Left colon (tissue), 2 donors: ENCODE measurements at regions not wholly inside any gene's neighbourhood (a gene's known extent, or its start where the extent isn't known, plus 50 kb on each side); places are given as distances from the start of the nearest gene placed in this dataset.

Experiments used
- ATAC-seq: fragments of 200-7000 bp; cut with Tn5 transposase; one replicate; pipeline ENCODE4 v1.9.1; 2020; ENCODE audit warnings: mild to moderate bottlenecking, moderate library complexity
- DNase-seq, 2 donors: peaks; one replicate each; pipeline ENCODE4 v3.0.0-alpha.2; 2020
- intact Hi-C, 2 donors: fragments of 100-400 bp; cut with DNase I in 1 of 2; cut with micrococcal nuclease in 1 of 2; formaldehyde crosslinking; loops; one replicate each; pipeline versions ENCODE4 v1.11.2 to v1.14.0; 2022; cut with DNase I, micrococcal nuclease
- donor health status: DM: no; HTN: no; CAD: no.
- donor health status: DM: yes; HTN: yes; CAD: no.

GRCh38 chr14:23827100-23827892 is 126.3 kb upstream of the DHRS4 start:
- intact Hi-C loops, result no loop called here
- ATAC-seq (no peak), DNase-seq (no peak)

DNA sequence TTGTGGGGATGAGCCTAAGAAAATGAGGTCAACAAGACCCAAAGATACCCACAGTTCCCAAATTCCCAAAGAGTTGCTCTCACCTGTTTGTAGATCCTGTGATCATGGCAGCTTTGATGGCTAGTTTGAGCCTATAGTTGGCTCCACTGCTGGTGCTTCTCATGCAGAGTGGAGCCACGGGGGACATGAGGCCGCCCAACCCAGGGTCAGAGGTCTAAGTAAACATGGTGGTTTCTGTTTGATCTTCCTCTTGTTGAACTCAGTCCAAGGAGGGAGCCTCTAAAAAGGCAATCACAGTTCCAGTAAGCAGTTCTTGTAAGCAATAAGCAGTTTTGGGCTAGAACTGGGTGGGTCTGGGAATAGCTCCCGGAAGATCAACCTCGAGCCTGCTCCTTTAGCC is 125.6 kb upstream of the DHRS4 start:
- intact Hi-C loops, result no loop called here
- ATAC-seq (peak; percentile 54), DNase-seq (no peak)

GRCh38 chr14:23828616-23829015 is 125.0 kb upstream of the DHRS4 start:
- DNase-seq, result no peak
- intact Hi-C loops, result no loop called here
- no peak for ATAC-seq

DNA sequence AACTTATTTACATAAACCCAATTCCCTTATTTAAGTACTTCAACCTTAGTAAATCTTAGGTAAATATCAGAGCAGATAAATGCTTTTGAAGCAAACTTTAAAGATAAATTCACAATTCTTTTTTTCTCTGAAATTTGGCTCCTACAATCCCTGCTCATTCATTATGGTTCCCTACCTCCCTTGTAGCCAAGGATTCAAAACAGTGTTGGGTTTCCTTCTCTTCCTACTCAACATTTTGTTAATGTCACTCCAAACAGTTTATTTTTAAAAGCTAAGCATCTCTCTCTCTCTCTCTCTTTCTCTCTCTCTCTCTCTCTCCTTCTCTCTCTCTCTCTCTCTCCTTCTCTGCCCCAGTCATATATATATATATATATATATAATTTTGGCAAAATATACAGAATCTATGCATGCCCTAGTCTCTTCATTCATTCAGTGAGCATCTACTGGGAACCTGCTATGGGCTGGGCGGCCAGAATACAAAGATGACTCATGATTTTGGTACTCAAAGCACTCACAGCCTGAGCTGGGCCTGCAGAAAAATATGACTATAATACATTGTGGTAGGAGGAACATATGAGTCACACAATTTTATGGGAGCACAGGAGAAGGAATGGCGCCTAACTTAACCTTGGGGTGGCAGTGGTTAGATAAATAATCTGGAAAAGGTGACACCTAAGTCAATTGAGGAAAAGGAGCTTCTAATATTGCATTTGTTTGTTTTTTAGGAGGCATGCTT is 123.7 kb upstream of the DHRS4 start:
- intact Hi-C loops, result no loop called here
- DNase-seq (peak; percentile 14 to 64), ATAC-seq (peak; percentile 94)

GRCh38 chr14:23831596-23831995 is 122.0 kb upstream of the DHRS4 start:
- no peak for ATAC-seq
- DNase-seq, result no peak
- intact Hi-C loops, result no loop called here

- DNase-seq (peak in 1 of 2 donors; percentile 11), ATAC-seq (peak; percentile 42)
- intact Hi-C loops, result no loop called here
These were observed 91.9 kb upstream of the DHRS4 start for GRCh38 chr14:23861666-23862065.

DNA sequence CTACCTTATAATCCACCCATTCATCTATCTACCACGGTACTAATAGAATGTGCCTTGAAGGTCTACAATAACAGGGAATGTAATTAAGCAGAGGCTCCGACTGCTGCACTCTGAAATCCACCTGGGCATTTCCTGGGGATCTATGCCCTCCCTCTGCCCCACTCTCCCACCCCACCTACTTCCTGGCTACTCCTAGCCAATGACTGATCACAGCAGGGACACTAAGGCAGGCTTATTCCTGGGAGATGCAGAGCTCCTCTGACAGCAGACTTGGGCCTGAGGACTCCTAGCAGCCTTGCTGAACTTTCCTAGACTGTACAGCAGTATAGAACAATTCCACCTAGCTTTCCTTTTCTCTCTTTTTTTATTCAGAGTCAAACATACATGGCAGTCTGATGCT is 91.1 kb upstream of the DHRS4 start:
- intact Hi-C loops, result no loop called here
- DNase-seq (no peak), ATAC-seq (no peak)

- ATAC-seq (no peak), DNase-seq (no peak)
- intact Hi-C loops, result no loop called here
These were observed 89.7 kb upstream of the DHRS4 start for GRCh38 chr14:23863836-23864235.

DNA sequence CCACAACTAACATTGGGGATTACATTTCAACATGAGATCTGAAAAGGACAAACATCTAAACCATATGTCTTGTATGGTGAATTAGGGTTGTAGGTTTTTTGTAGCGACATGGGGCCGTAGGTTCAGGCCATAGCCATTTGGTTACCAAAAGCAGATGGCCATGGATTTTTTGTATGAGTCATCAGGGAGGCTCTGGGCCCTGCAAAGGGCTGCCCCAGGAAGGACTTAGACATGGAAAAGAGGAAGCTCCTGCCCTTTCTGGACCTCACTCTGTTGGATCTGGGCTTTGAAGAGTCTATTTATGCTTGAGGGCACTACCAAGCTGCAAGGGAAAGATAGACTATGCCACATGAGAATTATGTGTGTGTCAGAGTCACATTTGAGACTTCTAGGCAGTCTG is 89.3 kb upstream of the DHRS4 start:
- ATAC-seq (no peak), DNase-seq (no peak)
- intact Hi-C loops, result no loop called here

- no peak for DNase-seq
- ATAC-seq, result no peak
- intact Hi-C loops, result no loop called here
These were observed 88.7 kb upstream of the DHRS4 start for GRCh38 chr14:23864861-23865260.

DNA sequence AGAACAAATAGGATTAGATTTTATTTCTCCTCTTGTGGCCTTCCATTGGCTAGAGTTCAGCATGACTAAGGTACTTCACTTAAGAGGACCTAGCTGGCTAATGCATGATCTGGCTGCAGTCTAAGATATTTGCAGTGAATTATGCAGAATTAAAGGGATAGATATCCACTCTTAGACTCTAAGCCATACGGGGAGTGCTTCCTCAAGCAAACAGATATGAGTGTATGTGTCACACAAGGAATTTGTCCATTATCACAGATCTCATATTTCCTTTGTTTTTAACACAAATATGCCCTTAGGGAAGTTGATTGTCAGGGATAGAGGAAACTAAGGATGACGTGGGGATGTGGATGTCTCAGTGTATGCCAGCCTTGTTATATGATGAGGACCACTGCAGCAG is 88.1 kb upstream of the DHRS4 start:
- intact Hi-C loops, result no loop called here
- ATAC-seq (no peak), DNase-seq (no peak)

DNA sequence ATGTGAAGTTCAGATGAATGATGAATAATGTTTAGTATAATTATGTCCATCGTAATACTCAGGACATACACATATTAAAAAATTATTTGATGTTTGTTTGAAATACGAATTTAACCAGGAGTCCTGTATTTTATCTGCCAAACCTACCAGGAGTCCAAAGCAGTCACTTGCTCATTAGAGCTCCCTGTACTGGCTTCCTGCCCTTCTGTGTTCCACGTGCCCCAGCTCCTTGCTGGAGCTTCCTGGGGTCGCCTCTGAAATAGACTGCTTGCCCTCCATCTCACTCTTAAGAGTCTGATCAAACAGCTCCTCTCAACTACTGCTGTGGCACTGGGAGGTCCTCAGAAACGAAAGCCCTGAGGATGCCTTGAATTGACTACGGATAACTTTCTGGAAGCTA is 87.3 kb upstream of the DHRS4 start:
- no peak for ATAC-seq
- no peak for DNase-seq
- intact Hi-C loops, result no loop called here

DNA sequence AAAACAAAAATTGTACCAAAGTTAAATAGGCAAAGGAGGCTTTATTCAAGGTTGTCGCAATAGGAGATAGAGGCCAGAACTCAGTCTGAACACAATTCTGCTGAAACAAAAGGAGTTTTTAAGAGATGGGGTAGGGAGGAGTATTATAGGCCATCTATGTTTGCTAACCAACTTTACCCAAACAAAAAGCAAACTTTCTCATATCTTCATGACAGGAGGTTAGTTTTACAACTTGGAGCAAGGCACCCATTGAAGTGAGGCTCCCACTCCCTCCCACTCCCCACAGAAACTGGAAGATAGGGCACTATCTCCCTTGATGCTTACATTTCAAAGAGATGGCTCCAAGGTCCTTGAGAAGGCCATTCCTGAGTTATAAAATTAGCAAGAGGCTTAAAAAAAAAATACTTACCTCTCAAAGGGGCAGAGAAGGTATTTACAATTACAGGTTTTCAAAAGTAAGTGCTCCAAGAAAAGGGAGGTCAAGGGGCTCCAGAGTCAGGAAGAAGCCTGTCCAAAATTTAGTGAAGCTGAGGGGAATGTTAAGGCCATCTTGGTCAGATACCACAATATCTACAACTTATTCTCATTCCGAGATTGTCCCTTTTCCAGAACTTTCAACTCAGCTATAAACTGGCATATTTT is 84.4 kb upstream of the DHRS4 start:
- intact Hi-C loops, result no loop called here
- no peak for DNase-seq
- no peak for ATAC-seq

GRCh38 chr14:23876160-23876750 is 77.3 kb upstream of the DHRS4 start:
- DNase-seq (no peak), ATAC-seq (no peak)
- intact Hi-C loops, result no loop called here

DNA sequence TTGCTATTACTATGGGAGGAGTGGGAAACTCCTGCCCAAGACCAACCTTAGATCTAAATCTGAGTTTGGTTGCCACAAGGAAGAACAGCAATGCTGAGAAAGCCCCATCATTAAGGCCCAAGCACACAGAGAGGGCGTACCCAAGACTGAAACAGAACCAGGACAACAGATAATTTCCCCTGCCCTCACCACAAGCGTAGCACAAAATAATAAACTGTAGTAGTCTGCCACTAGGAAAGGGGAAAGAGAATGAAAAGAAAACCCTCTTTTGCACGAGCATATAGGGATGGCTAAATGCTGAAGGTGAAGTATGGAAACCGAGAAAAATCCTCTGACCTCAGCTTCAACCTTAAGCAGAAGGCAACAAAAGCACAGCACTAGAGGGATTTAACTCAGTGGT is 76.5 kb upstream of the DHRS4 start:
- ATAC-seq (no peak), DNase-seq (no peak)
- intact Hi-C loops, result no loop called here

- intact Hi-C loops, result no loop called here
- DNase-seq, result no peak
- no peak for ATAC-seq
These were observed 75.9 kb upstream of the DHRS4 start for GRCh38 chr14:23877538-23878180.

DNA sequence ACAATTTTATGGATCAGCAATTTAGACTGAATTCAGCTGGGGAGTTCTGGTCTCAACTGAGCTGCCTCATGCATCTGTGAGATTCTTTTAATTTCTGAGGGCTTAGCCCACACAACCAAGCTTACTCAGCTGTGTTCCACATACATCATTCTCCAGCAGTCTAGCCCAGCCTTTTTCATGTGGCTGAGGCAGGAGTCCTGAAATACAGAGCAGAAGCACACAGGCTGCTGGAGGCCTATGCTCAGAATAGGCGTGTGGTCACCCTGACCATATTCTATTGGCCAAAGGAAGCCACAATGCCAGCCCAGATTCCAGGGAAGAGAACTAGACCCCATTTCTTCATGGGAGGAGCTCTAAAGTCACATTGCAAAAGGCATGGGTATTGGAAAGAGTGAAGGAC is 72.3 kb upstream of the DHRS4 start:
- DNase-seq (no peak), ATAC-seq (no peak)
- intact Hi-C loops, result no loop called here

GRCh38 chr14:23883684-23884540 is 69.7 kb upstream of the DHRS4 start:
- DNase-seq (peak in 1 of 2 donors; percentile 13), ATAC-seq (peak; percentile 96)
- intact Hi-C loops, result no loop called here
